GM19452 (cell line): ENCODE measurements at regions not wholly inside any gene's neighbourhood (a gene's known extent, or its start where the extent isn't known, plus 50 kb on each side); places are given as distances from the start of the nearest gene placed in this dataset.
"Not testable (repeated sequence)": the region's sequence is repeated elsewhere in the genome, so short reads cannot be mapped to it uniquely, and the experiment has no call there.

Source experiments
- ATAC-seq: cut with Tn5 transposase; IDR thresholded peaks from one replicate; pipeline ENCODE4 v1.9.1; 2021; ENCODE audit not compliant: unreplicated experiment

DNA sequence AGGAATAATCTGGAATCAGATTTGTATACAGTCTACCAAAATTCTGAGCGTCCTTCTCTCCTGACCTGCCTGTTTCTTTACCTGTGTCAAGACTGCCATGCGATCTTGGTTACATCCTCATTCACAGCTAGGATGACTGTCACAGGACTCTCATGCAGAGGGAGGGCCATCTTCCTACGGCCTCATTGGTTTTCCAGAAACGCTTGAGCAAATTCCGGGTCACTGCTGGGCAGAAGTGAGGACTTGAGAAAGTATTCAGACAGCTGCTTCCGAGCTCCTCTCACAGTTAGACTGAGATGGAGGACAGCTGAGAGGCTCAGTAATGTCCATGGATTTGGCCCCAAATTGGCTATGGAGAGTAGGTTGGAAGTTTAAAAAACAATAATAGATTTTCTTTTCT lies 94.2 kb downstream of the TFAP2C start:
- no peak for ATAC-seq

- no peak for ATAC-seq
These were observed 95.2 kb downstream of the TFAP2C start for GRCh38 chr20:56724241-56724757.

DNA sequence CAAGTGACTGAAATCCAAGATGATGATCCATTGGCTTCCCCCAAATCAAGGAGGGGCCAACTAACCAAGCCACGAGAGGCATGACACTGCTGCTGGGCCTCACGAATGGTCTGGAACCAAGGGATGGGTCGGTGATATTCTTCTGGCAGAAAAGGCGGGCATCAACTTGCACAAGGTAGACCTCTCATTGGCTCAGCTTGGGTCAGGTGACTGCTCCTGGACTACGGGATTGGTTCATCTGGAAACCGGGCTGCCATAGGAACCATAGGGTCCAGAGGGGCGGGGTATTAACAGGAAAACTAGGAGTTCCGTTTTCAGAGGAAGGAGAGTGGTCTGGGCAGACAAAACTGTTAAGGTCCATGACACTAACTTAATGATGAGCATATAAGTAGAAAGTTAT lies 100.9 kb downstream of the TFAP2C start:
- ATAC-seq = no peak

- ATAC-seq = no peak
These were observed 101.9 kb downstream of the TFAP2C start for GRCh38 chr20:56730996-56731395.

DNA sequence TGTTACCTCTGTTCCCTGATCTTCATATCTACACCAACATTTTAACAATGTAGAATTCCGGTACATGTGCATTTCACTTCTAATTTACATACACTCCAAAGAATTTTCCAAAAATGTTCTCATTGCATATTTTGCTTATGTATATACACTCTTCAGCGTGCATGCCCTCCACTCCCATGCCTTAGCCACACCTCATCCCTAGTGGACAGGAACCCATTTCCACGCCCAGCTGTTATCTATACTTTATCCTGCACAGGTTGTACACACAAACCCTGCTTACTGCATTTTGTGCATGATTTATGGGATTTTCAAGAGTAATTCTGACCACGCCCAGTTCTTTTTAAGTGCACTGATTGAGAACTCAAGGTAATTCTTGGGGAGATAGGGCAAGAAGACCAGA lies 102.4 kb downstream of the TFAP2C start:
- ATAC-seq = no peak

DNA sequence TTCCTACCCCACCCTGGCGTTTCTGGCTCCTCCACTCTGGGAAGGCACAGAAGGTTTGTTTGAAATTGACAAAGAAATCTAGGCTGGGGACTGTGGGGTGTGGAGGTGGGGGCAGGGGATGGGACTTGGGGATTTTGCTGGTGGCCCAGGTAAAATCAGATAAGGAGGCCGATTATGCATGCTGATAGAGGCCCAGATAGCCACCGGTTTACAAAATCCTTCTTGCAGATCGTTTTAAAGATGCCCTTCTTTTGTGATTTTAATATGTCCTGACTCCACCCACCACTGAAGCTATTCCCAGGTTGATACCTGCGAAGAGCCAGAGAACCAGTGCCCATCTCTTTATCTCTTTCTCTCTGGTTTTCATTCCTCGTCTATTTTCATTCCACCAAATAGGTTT lies 104.9 kb downstream of the TFAP2C start:
- ATAC-seq = no peak

GRCh38 chr20:56735084-56735642 lies 106.1 kb downstream of the TFAP2C start:
- no peak for ATAC-seq

GRCh38 chr20:56736285-56736857 lies 107.3 kb downstream of the TFAP2C start:
- ATAC-seq = no peak

DNA sequence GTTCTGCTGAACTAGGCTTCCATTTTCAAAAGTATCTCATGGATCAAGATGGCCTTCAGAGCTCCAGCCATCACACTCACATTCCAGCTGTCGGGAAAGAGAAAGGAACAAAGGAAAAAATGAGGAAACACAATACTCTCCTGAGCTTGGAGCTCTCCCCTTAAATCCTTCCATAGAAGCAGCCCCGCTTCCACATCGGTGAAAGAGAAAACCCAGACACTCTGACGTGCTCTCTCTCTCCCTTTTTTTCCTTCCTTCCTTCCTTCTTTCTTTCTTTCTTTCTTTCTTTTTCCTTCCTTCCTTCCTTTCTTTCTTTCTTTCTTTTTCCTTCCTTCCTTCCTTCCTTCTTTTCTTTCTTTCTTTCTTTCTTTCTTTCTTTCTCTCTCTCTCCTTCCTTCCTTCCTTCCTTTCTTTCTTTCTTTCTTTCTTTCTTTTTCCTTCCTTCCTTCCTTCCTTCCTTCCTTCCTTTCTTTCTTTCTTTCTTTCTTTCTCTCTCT lies 115.3 kb downstream of the TFAP2C start:
- not testable (repeated sequence) for ATAC-seq

DNA sequence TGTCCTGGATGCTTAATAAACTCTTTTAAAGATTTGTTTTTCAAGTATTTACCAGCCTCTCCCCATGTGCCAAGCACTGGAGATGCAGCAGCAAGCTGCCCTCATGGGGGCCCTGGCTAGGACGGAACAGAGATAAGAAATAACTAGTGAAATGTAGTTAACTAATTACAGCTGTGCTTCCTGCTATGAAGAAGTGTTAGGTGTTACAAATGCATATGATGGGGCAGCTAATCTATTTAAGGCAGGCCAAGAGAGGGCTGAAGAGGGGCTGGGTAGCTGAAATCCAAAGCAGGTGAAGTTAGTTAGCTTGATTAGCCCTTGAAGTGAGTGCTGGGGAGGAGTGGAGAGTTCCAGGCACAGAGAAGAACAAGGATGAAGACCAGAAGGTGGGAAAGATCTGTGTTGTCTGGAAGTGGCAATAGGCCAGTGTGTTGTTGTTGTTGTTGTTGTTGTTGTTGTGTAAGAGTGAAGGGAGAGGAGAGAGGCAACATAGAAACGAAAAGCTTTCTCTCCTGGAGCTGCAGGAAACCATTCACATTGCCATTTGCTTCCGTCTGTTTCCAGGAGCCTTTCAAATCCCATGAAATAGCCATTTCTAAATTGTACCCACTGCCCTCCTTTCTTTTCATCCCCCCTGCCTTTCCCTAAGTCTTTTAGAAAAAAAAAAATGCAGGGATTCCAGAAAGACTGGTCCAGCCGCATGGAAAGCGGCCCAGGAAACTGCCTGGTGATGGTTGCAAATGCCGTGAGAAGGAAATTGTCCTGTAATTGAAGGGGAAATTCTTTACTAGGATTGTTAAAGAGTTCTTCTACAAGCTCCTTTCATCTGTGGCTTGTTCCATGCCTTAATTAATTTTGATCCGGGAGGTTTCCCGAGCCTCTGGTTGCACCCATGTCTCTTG lies 119.6 kb downstream of the TFAP2C start:
- no peak for ATAC-seq

GRCh38 chr20:56750430-56750829 lies 121.3 kb downstream of the TFAP2C start:
- no peak for ATAC-seq

DNA sequence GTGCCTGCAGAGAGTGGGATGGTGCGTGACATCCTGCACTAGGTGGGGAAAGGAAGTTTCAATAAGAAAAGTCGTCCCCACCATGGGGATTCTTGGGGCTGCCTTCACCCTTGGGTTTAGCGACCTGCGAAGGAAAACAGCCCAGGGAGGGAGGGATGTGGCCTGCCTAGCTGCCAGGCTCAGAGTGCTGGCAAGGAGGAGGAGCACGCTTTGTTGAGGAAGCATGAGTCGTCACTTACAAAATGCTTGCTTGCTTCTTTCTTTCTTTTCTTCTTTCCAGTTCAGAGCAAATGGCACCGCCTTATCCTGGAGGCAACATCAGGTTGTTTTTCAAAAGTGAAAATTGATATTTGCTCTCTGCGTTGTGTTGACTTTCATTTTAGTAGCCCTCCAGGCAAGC lies 123.2 kb downstream of the TFAP2C start:
- ATAC-seq = no peak

DNA sequence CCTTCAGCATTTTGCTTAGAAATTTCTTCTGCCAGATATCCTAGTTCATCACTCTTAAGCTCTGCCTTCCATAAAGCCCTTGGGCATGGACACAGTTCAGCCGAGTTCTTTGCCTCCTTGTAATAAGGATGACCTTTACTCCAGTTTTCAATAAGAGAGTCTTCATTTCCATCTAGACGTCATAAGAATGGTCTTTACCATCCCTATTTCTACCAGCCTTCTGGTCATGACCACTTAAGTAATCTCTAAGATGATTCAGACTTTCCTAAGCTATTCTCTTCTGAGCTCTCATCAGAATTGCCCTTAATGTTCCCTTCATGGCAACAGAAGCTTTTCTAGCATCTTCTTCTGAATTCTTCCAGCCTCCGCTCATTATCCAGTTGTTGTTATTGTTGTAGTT lies 126.1 kb downstream of the TFAP2C start:
- ATAC-seq = no peak

DNA sequence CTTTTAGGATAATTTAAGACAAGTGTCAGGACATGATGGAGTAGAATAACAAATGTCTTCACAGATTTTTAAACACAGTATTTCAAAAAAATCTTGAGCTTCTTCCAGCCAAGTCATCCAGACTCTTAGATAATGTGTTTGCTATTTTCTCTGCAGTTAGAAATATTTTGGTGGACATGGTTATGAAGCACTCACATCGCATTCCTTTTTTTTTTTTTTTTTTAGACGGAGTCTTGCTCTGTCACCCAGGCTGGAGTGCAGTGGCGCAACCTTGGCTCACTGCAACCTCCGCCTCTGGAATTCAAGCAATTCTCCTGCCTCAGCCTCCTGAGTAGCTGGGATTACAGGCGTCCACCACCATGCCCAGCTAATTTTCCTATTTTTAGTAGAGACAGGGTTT lies 127.6 kb downstream of the TFAP2C start:
- not testable (repeated sequence) for ATAC-seq

DNA sequence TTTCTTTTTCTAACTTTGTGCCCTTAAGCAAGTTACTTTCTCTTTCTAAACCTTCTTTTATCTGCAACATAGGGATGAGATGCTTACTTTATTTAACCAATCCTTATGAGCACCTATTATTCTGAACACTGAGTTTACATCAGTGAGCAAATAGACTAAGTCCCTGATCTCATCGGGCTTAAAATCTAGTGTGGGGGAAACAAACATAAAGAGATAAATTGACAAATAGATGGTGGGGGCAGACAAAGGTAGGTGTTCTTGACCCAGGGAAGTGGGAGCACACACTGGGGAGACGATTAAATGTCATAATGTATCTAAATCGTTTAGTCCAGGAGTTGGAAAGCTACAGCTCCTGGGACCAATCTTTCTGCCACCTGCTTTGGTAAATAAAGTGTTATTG lies 129.6 kb downstream of the TFAP2C start:
- no peak for ATAC-seq

DNA sequence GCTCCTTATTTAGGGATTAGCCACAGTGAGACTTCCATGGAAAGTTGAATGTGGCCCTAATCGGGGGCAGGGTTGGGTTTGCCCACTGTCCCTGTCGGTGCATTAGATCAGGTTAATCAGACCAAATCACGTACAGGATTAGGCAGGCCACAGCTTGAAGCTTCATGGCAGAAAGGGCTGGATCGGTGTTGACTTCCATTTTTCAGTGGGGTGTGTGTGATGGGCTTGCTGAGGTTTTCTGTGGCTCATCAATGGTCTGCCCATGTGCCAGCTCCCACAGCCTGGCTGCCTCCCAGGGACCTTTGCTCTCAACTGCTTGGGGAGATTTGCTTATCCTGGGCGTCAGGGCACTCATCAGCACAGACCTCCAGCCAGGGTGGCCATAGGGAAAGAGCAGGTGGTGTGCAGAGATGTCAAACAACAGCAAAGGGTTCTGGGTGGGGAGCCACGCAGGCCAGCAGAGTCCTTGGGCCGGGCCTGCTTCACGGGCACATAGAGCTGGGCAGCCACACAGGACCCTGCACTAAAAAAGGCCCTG lies 130.7 kb downstream of the TFAP2C start:
- no peak for ATAC-seq

- no peak for ATAC-seq
These were observed 131.5 kb downstream of the TFAP2C start for GRCh38 chr20:56760610-56761009.

- ATAC-seq = no peak
These were observed 132.3 kb downstream of the TFAP2C start for GRCh38 chr20:56761393-56761792.

DNA sequence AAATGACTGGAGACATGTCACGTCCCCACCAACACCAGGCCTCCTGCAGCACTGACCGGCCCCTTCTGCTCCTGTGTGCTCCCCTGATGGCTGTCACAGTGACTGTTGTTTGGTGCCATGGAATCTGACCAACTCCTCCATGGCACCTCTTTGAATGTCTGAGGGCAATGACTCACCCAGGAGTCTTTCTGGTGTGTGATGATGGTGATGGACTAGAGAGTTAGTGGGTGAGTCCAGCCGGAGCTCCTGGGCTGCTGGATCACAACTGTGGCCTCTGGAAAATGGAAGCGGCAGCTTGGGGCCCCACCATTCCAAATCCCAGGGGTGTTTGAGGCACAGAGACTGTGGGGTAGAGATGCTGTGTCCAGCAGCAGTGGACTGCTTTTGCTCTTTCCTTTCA lies 133.3 kb downstream of the TFAP2C start:
- ATAC-seq = no peak

GRCh38 chr20:56762829-56763228 lies 133.7 kb downstream of the TFAP2C start:
- no peak for ATAC-seq

DNA sequence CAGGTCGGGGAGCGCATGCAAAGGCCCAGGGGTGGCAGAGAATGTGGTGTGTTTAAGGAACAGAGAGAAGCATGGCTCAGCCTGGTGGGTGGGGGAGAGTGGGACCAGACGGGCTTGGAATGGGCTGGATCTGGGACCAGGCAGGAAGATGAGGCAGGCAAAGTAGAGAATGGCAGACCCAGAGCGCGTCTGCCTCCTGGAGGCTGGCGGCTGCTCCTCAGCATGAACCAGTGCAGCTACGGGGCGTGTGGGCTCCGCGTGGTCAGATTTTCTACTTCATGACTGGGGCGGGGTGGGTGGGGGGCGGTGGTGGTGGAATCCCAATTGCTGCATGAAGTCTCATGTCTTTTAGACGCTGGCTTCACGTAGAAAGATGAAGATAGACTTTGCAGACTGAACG lies 135.6 kb downstream of the TFAP2C start:
- no peak for ATAC-seq
